Activated CD4-positive, alpha-beta memory T cell treated with anti-CD3 and anti-CD28 coated beads for 36 hours (primary cell): ENCODE measurements at regions not wholly inside any gene's neighbourhood (a gene's known extent, or its start where the extent isn't known, plus 50 kb on each side); places are given as distances from the start of the nearest gene placed in this dataset.
"Not testable (repeated sequence)": the region's sequence is repeated elsewhere in the genome, so short reads cannot be mapped to it uniquely, and the experiment has no call there.

Source experiments
- CTCF ChIA-PET: fragments of 350-600 bp; sonication (Branson Sonifier 250); formaldehyde crosslinking; loops from one replicate; lab custom pipeline; 2021; ENCODE audit warnings: antibody characterized with exemption, inconsistent platforms; lab: Charles Lee
- POLR2A ChIA-PET: fragments of 350-600 bp; sonication (Branson Sonifier 250); formaldehyde crosslinking; loops from one replicate; lab custom pipeline; 2021; ENCODE audit warnings: antibody characterized with exemption; lab: Charles Lee
- DNase-seq: peaks from one replicate; pipeline ENCODE4 v3.0.0-alpha.2; 2020
- H3K27ac Mint-ChIP-seq: one replicate; pipeline ENCODE4 v1.8.0; 2021; ENCODE audit warnings: mixed read lengths
- H3K27me3 Mint-ChIP-seq: one replicate; pipeline ENCODE4 v1.8.0; 2021; ENCODE audit warnings: mixed read lengths
- H3K36me3 Mint-ChIP-seq: one replicate; pipeline ENCODE4 v1.8.0; 2021; ENCODE audit warnings: mixed read lengths
- H3K4me1 Mint-ChIP-seq: one replicate; pipeline ENCODE4 v1.8.0; 2021; ENCODE audit warnings: low read depth, mixed read lengths
- H3K4me3 Mint-ChIP-seq: one replicate; pipeline ENCODE4 v1.8.0; 2021; ENCODE audit warnings: mild to moderate bottlenecking, mixed read lengths
- H3K9me3 Mint-ChIP-seq: one replicate; pipeline ENCODE4 v1.8.0; 2021; ENCODE audit warnings: mixed read lengths
- intact Hi-C: fragments of 100-400 bp; cut with micrococcal nuclease; formaldehyde crosslinking; loops from one replicate; pipeline ENCODE4 v1.15.1; 2023

DNA sequence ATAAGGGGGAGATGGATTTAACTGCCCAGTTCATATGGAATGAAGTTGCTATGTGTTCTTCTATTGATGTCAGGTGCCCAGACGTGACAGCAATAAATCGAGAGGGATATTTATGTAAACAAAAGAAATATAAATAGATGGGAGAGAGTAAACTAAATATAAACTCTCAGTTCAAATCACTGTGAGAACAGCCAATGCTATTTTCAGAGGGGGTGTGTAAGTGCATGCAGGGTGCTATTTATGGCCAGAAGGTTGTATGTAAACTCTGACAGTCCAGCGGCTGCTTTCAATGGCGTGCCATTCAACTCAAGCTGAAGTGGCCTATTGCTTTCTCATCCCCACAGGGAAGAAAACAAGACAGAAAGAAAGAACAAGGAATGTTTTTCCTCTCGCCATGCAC lies 127.2 kb downstream of the KCNA5 start:
- CTCF ChIA-PET = no interaction called here
- Mint-ChIP-seq H3K4me1 (no peaks in the 10 kb centered on the region), H3K4me3 (no peak overlapping the region), H3K9me3 (no peaks in the 10 kb centered on the region), H3K36me3 (no peaks in the 10 kb centered on the region), H3K27ac (no peak overlapping the region), H3K27me3 (peaks cover 9% of the 10 kb centered on the region)
- POLR2A ChIA-PET = no interaction called here
- DNase-seq = no peak
- intact Hi-C loops = no loop called here

DNA sequence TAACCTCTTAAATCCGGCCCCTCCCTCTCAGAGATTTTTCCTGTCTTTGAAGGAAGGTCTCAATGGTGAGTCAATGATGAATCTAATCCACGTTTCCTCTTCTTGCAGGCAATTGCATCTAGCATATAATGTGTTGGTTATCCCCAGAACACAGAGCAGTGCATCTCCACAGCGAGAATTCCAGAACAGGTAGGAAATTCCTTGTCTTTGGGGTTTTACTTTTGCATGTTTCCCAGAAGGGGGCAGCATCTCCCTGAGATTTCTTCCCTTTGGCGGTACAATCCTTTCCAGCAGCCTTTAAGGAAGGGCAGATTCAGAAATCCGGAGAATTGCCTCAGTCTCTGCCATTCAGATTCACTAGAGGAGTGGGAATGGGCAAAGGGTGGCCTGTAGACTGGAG lies 128.0 kb downstream of the KCNA5 start:
- Mint-ChIP-seq H3K4me3 (no peak overlapping the region), H3K9me3 (no peaks in the 10 kb centered on the region), H3K27me3 (peaks cover 9% of the 10 kb centered on the region), H3K4me1 (no peaks in the 10 kb centered on the region), H3K36me3 (no peaks in the 10 kb centered on the region), H3K27ac (no peak overlapping the region)
- ChIA-PET POLR2A (no interaction called here), CTCF (no interaction called here)
- no peak for DNase-seq
- intact Hi-C loops = no loop called here

DNA sequence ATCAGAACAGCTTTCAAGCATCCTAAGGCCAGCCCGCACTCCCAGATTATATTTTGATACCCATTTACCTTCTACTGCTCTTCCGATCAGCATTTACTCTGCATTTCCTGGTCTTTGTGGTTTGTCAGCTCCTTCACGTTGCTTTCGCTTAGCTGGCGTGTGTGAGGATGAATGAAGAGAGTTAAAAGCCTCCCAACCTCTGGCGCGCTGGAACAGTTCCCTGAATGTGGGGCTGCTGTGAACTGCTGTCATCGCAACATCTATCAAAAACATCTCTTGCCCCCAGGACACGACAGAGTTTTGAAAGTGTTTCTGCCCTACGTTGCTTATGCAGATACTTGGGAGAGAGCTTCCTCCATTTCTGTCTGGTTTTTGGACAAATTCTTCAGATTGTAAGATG lies 129.2 kb downstream of the KCNA5 start:
- no peaks in the 10 kb centered on the region for H3K36me3 Mint-ChIP-seq
- intact Hi-C loops = no loop called here
- ChIA-PET POLR2A (no interaction called here), CTCF (no interaction called here)
- H3K9me3 Mint-ChIP-seq = no peaks in the 10 kb centered on the region
- no peak overlapping the region for H3K4me3 Mint-ChIP-seq
- peaks cover 9% of the 10 kb centered on the region for H3K27me3 Mint-ChIP-seq
- DNase-seq = no peak
- H3K4me1 Mint-ChIP-seq = no peaks in the 10 kb centered on the region
- H3K27ac Mint-ChIP-seq = no peak overlapping the region

DNA sequence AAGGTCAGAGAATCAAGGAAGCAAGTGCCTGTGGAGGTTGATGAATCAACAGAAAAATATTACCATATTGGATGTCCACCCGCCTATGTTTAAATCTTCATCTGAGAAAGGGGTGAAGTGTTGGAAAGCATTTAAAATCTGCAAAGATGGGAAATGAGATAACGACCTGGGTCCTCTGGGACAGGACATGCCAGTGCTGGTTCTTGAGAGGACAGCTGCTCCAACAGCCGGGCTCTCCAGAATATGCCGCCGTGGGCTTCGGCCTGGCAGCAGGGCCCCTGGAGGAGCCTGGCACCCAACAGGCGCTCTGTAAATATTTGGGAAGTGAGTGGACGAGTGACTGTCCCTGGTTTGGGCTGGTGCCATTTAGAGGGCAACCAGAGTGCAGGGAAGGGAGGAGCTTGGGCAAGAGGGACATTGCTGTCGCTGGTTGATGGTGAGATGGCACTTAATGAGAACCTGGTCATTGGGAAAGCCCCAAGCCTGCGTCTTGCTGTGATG lies 129.9 kb downstream of the KCNA5 start:
- intact Hi-C loops = no loop called here
- no peak for DNase-seq
- H3K27me3 Mint-ChIP-seq = peaks cover 9% of the 10 kb centered on the region
- no peaks in the 10 kb centered on the region for H3K36me3 Mint-ChIP-seq
- no peak overlapping the region for H3K27ac Mint-ChIP-seq
- CTCF ChIA-PET = interaction anchor here (0.6 to 1.0 kb wide), 2 partner anchors 20 to 247 kb away, joined by 3 read pairs; no protein-coding TSS in a partner anchor
- no peaks in the 10 kb centered on the region for H3K4me1 Mint-ChIP-seq
- no peak overlapping the region for H3K4me3 Mint-ChIP-seq
- H3K9me3 Mint-ChIP-seq = no peaks in the 10 kb centered on the region
- POLR2A ChIA-PET = no interaction called here

DNA sequence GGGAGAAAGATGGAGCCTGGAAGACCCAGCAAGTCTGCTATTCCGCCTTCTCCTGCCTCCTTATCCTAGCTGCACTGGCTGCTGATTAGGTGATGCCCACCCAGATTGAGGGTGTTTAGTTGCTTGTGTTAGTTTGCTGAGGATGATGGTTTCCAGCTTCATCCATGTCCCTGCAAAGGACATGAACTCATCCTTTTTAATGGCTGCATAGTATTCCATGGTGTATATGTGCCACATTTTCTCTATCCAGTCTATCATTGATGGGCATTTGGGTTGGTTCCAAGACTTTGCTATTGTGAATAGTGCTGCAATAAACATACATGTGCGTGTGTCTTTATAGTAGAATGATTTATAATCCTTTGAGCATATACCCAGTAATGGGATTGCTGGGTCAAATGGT lies 131.7 kb downstream of the KCNA5 start:
- H3K4me1 Mint-ChIP-seq, H3K9me3 Mint-ChIP-seq, CTCF ChIA-PET, H3K36me3 Mint-ChIP-seq, H3K4me3 Mint-ChIP-seq, DNase-seq, H3K27ac Mint-ChIP-seq, POLR2A ChIA-PET, intact Hi-C loops, H3K27me3 Mint-ChIP-seq: not testable (repeated sequence)

DNA sequence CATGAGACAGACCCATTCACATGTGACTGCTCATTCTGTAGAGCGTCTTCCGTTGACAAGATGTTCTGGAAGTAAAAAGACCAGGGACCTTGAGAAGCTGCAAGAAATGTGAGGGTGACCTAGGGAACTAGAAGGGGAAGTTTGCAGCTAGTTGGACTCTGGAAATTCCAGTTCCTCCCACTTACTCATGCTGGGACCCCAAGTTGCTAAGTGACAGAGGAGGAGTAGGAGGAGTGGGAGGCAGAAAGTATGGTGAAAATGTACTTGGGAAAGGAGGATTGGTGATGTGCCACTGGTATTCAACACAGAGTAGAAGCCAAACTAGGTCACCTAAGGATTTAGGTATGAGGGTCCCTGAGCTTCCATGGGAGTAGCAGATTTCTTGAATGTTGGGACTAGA lies 132.4 kb downstream of the KCNA5 start:
- CTCF ChIA-PET = no interaction called here
- H3K27me3 Mint-ChIP-seq = peaks cover 7% of the 10 kb centered on the region
- no peaks in the 10 kb centered on the region for H3K4me1 Mint-ChIP-seq
- intact Hi-C loops = no loop called here
- no peak for DNase-seq
- H3K9me3 Mint-ChIP-seq = no peaks in the 10 kb centered on the region
- no peaks in the 10 kb centered on the region for H3K36me3 Mint-ChIP-seq
- no peak overlapping the region for H3K4me3 Mint-ChIP-seq
- POLR2A ChIA-PET = no interaction called here
- no peak overlapping the region for H3K27ac Mint-ChIP-seq

DNA sequence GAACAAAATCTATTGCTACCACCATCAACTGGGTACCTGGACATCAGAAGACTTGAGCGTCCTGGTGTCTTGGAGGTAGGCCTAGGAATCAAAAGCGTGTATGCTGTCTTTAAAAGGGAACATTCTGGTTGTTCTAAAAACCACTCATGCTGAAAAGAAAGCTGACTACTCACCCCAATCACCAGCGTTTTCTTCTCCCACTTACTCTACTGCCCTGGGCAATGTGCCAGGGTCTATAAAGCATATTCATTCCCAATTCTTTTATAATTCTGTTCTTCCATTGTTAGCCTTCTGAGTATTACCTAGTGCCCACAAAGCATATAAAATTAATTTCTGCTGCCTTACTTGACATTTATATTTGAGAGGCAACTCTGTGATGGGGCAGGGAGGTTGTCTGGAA lies 133.4 kb downstream of the KCNA5 start:
- POLR2A ChIA-PET = no interaction called here
- Mint-ChIP-seq H3K27ac (no peak overlapping the region), H3K9me3 (no peaks in the 10 kb centered on the region)

DNA sequence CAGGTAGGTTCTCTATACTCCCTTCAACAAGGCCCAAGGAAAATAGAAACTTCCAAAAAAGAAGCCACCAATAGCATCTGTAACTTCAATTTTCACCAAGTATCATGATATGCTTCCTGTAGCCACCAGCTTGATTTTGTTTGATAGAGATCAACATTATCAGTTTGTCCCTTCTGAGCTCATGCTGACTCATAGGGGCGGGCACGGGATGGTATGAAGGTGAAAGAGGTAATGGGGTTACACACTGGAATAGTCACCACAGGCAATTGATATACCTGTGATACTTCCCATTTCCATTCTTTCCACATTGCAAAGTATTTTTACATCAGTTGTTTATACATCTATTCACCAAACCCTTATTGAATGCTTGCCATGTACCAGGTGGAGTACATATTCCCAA lies 134.1 kb downstream of the KCNA5 start:
- ChIA-PET CTCF (no interaction called here), POLR2A (no interaction called here)
- Mint-ChIP-seq H3K27ac (no peak overlapping the region), H3K27me3 (peaks cover 4% of the 10 kb centered on the region), H3K9me3 (no peaks in the 10 kb centered on the region), H3K4me3 (no peak overlapping the region), H3K36me3 (no peaks in the 10 kb centered on the region), H3K4me1 (no peaks in the 10 kb centered on the region)
- DNase-seq = no peak
- intact Hi-C loops = no loop called here

More for the DNA sequence above, 133.4 kb downstream of the KCNA5 start:
- Mint-ChIP-seq H3K27me3 (peaks cover 7% of the 10 kb centered on the region), H3K4me3 (no peak overlapping the region), H3K4me1 (no peaks in the 10 kb centered on the region), H3K36me3 (no peaks in the 10 kb centered on the region)
- no peak for DNase-seq
- CTCF ChIA-PET = no interaction called here
- intact Hi-C loops = no loop called here

DNA sequence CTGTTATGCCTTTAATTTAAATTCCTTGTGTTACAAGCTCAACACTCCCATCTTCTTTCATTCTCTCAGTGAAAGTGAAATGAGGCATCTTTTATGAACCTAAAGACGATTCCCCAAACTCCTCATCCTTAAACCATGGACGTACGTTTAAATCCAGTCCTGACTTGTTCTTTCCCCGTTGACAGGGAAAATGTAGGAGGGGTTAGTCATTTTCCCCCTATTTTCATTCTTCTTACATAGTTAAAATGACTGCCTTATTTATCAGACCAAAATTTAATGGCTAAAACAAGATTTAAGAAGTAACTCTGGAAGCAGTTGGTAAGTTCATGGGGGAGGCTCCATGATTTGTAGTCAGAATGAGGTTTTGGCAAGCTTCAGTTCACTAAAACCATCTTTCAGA lies 134.9 kb downstream of the KCNA5 start:
- Mint-ChIP-seq H3K9me3 (no peaks in the 10 kb centered on the region), H3K4me3 (no peak overlapping the region), H3K36me3 (no peaks in the 10 kb centered on the region), H3K27ac (no peak overlapping the region), H3K27me3 (peaks cover 3% of the 10 kb centered on the region), H3K4me1 (no peaks in the 10 kb centered on the region)
- intact Hi-C loops = no loop called here
- CTCF ChIA-PET = no interaction called here
- POLR2A ChIA-PET = no interaction called here
- no peak for DNase-seq

DNA sequence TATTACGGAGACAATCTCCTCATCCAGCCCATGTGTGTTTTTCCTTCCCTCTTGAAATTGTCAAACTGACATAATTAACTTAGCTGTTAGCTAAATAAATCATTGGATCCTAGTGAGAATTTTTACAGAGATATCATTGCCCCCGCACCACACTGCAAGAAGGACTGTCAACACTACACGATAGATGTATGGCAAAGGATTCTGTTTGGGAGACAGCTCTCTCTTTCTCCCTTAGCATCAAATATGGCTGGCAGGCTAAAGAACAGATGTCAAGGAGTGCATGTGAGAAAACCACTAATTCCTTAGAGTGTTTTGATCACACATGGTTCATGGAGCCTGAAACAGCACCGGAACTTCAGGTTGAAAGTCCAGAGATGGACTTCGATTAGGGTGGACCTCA lies 136.8 kb downstream of the KCNA5 start:
- no peak overlapping the region for H3K27ac Mint-ChIP-seq
- no peaks in the 10 kb centered on the region for H3K4me1 Mint-ChIP-seq
- no peak overlapping the region for H3K4me3 Mint-ChIP-seq
- no peak for DNase-seq
- H3K27me3 Mint-ChIP-seq = peaks cover 3% of the 10 kb centered on the region
- ChIA-PET CTCF (no interaction called here), POLR2A (no interaction called here)
- no peaks in the 10 kb centered on the region for H3K36me3 Mint-ChIP-seq
- intact Hi-C loops = no loop called here
- H3K9me3 Mint-ChIP-seq = no peaks in the 10 kb centered on the region

DNA sequence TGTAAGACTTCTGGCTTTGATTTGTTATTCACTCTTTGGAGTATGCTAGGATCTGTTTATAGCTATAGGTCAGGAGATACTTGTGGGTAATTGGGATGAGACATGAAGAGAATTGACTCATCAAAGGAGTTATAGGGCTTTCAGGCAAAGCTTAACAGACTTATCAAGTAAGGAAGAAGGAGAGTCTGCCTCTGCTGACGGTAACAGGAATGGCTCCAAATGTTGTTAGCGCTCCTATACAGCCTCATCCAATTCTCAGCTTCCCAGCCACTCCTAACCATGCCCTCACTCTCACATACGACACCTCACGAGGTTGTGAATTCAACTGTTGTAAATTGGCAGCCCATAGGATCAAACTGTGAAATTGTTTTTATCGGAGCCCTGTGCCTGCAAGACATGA lies 140.5 kb downstream of the KCNA5 start:
- H3K4me1 Mint-ChIP-seq = no peaks in the 10 kb centered on the region
- no peaks in the 10 kb centered on the region for H3K36me3 Mint-ChIP-seq
- H3K9me3 Mint-ChIP-seq = no peaks in the 10 kb centered on the region

DNA sequence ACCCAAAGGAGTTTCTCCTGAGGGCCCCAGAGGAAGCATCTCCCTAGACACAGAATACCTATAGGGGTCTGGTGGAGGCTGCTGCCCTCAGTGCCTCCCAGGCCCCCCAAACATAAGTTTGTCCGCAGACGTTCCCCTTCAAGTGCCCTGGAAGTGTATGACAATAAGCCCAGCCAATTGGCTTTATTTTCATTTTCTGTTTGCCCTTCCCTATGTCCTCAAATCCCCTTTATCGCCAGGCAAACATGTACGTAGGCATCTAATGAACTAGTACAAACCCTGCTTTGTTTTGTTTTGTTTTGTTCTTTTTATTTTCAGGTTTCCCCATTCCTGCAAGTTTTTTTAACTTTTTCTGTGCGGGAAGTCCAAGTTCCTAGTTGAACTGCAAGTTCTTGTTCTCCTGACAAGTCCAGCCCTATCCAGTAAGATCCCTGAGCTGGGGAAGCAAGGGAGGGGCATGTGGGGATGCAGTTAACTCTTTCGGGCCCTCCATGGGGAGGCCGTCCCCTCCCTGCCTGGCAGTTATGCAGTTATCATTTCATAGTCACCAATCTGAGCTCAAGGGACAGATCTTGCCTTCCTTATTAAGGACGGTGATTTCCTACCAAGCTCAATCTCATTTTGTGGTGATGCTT lies 141.9 kb downstream of the KCNA5 start:
- H3K4me3 Mint-ChIP-seq = no peak overlapping the region
- no peaks in the 10 kb centered on the region for H3K4me1 Mint-ChIP-seq
- CTCF ChIA-PET = no interaction called here

More for the DNA sequence above, 140.5 kb downstream of the KCNA5 start:
- POLR2A ChIA-PET = no interaction called here
- CTCF ChIA-PET = no interaction called here
- intact Hi-C loops = no loop called here
- no peak overlapping the region for H3K4me3 Mint-ChIP-seq
- H3K27me3 Mint-ChIP-seq = peaks cover 7% of the 10 kb centered on the region
- DNase-seq = no peak
- no peak overlapping the region for H3K27ac Mint-ChIP-seq

DNA sequence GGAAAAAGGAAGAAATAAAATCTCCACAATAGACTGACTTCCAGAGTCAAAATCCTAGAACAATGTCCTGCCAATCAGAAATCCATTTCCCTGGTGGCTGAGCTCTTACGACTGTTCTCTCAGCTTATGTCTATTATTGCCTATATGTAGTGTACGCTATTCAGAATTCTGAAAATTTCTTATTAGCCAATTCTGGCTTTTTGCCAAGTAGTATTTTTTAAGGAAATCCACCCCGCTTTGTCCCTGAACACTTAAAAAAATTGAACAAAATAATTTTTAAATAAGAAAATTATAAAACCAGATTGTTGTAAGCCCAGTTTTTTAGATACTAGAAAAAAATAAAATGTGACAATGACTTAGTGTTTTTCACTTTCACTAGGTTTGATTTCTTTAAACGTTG lies 143.0 kb downstream of the KCNA5 start:
- Mint-ChIP-seq H3K27me3 (peaks cover 4% of the 10 kb centered on the region), H3K4me1 (no peaks in the 10 kb centered on the region), H3K36me3 (no peaks in the 10 kb centered on the region), H3K4me3 (no peak overlapping the region), H3K9me3 (no peaks in the 10 kb centered on the region), H3K27ac (no peak overlapping the region)
- CTCF ChIA-PET = no interaction called here
- POLR2A ChIA-PET = no interaction called here
- DNase-seq = no peak
- intact Hi-C loops = no loop called here

More for the DNA sequence above, 141.9 kb downstream of the KCNA5 start:
- Mint-ChIP-seq H3K9me3 (no peaks in the 10 kb centered on the region), H3K27me3 (peaks cover 4% of the 10 kb centered on the region), H3K36me3 (no peaks in the 10 kb centered on the region), H3K27ac (no peak overlapping the region)
- intact Hi-C loops = no loop called here
- DNase-seq = no peak
- POLR2A ChIA-PET = no interaction called here
